ENCODE measurements at regions not wholly inside any gene's neighbourhood (a gene's known extent, or its start where the extent isn't known, plus 50 kb on each side); places are given as distances from the start of the nearest gene placed in this dataset.

DNA sequence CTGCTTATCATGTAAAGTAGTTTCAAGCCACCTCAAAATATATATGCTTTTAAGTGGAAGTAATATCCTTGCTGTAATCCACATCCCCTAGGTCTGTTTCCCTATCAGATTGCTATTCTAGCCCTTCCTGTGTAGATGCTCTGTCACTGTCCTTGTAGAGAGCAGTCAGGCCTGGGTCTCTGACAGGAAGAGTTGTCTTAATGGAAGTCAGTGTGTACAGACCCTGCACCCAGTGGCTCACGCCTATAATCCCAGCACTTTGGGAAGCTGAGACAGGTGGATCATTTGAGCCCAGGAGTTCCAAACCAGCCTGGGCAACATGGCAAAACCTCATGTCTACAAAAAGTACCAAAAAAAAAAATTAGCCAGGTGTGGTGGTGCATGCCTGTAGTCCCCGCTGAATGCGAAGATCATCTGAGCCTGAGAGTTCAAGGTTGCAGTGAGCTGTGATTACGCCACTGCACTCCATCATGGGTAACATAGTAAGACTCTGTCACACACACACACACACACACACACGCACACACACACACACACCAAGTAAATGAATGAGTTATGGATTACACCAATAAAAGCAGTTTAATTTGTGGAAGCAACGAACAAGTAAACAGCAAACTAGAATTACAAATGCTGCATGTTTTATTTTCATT is 70.2 kb upstream of the DSC1 start:
- no peak for DNase-seq (ENCODE audit: low read depth, low spot score)
- Histone ChIP-seq H3K27me3 (ENCODE audit: control insufficient read depth, insufficient read depth, low read length) (no peaks in the 10 kb centered on the region), H3K4me3 (ENCODE audit: low read depth, low read length) (no peak overlapping the region), H3K27ac (ENCODE audit: low read depth, low read length) (no peak overlapping the region), H3K9me3 (ENCODE audit: control insufficient read depth, insufficient read depth, low read length) (peaks cover 3% of the 10 kb centered on the region; the same call in 1 of the 2 replicates)
- ChIA-PET CTCF (no interaction called here), POLR2A (no interaction called here)
- TF ChIP-seq, protein P1, sequence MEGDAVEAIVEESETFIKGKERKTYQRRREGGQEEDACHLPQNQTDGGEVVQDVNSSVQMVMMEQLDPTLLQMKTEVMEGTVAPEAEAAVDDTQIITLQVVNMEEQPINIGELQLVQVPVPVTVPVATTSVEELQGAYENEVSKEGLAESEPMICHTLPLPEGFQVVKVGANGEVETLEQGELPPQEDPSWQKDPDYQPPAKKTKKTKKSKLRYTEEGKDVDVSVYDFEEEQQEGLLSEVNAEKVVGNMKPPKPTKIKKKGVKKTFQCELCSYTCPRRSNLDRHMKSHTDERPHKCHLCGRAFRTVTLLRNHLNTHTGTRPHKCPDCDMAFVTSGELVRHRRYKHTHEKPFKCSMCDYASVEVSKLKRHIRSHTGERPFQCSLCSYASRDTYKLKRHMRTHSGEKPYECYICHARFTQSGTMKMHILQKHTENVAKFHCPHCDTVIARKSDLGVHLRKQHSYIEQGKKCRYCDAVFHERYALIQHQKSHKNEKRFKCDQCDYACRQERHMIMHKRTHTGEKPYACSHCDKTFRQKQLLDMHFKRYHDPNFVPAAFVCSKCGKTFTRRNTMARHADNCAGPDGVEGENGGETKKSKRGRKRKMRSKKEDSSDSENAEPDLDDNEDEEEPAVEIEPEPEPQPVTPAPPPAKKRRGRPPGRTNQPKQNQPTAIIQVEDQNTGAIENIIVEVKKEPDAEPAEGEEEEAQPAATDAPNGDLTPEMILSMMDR (IDR thresholded peaks at IDR 0.05; ENCODE audit: low read depth, low read length), result no peak

DNA sequence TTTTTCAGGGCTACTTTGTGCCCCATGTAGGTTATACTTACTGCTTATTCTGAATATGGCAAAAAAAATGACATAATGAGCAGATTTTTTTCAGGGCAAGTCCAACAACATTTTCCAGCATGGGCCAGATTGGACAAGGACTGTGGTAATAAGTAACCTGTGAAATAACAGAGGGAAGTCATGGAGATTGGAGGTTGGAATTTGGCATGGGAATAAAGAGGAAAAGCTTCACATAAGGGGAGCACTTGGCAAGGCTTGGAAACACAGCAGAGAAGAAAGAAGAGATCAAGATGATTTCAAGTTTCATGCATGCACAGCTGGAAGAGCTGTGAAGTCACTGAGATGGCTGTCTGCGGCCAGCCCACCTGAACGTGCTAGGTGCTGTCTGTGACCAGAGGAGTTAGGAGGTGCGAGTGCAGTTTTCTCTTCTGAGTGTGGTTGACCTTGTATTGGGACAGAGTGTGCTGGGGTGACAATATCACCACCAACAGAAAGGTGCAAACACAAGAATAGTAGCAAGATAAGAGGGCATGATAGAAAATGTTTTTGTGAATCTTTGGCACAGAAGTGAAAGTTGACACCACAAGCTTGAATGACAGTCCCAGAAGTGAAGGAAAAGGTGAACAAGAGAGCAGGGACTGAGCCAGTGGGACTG is 71.1 kb upstream of the DSC1 start:
- no peak overlapping the region for H3K4me3 ChIP-seq (ENCODE audit: low read depth, low read length)
- no peaks in the 10 kb centered on the region for H3K27me3 ChIP-seq (ENCODE audit: control insufficient read depth, insufficient read depth, low read length)
- H3K9me3 ChIP-seq (ENCODE audit: control insufficient read depth, insufficient read depth, low read length), result peaks cover 3% of the 10 kb centered on the region; the same call in 1 of the 2 replicates
- ChIA-PET POLR2A (no interaction called here), CTCF (no interaction called here)
- H3K27ac ChIP-seq (ENCODE audit: low read depth, low read length), result no peak overlapping the region
- DNase-seq (ENCODE audit: low read depth, low spot score), result no peak
- TF ChIP-seq, protein P1 (IDR thresholded peaks at IDR 0.05; ENCODE audit: low read depth, low read length), result no peak

DNA sequence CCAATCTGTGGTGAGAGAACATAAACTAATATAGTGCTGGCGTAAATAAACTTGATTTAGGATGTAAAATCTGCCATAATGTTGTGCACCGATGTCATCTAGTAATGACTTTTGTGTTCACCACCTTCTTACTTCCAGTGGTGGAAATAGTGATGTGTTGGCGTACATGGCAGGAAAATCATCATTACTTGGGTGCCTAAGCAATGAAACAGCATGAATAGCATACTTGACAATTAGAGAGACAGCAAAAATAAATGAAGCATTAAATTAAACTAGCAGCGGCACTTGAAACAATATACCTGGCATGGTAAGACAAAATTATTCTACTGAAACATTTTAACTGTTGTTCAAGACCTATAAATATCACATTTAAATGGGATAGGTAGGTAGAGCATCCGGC is 73.2 kb upstream of the DSC1 start:
- Histone ChIP-seq H3K27ac (ENCODE audit: low read depth, low read length) (no peak overlapping the region), H3K9me3 (ENCODE audit: control insufficient read depth, insufficient read depth, low read length) (peaks cover 8% of the 10 kb centered on the region; the same call in 1 of the 2 replicates), H3K4me3 (ENCODE audit: low read depth, low read length) (no peak overlapping the region), H3K27me3 (ENCODE audit: control insufficient read depth, insufficient read depth, low read length) (no peaks in the 10 kb centered on the region)
- TF ChIP-seq, protein P1 (IDR thresholded peaks at IDR 0.05; ENCODE audit: low read depth, low read length), result no peak
- ChIA-PET POLR2A (no interaction called here), CTCF (no interaction called here)
- no peak for DNase-seq (ENCODE audit: low read depth, low spot score)

DNA sequence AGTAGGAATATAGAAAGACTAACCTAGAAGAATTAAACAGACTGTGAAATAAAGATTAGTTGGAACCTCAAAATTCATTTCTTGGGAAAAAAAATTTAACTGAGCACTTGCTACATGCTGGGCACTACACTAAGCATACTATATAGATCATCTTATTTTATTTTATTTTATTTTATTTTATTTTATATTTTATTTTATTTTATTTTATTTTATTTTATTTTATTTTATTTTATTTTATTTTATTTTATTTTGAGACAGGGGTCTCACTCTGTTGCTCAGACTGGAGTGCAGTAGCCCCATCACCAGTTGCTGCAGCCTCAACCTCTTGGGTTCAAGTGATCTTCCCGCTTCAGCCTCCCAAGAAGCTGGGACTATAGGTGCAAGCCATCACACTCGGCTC is 74.5 kb upstream of the DSC1 start:
- POLR2A ChIA-PET, result no interaction called here
- CTCF ChIA-PET, result no interaction called here
- TF ChIP-seq, protein P1 (IDR thresholded peaks at IDR 0.05; ENCODE audit: low read depth, low read length), result no peak

DNA sequence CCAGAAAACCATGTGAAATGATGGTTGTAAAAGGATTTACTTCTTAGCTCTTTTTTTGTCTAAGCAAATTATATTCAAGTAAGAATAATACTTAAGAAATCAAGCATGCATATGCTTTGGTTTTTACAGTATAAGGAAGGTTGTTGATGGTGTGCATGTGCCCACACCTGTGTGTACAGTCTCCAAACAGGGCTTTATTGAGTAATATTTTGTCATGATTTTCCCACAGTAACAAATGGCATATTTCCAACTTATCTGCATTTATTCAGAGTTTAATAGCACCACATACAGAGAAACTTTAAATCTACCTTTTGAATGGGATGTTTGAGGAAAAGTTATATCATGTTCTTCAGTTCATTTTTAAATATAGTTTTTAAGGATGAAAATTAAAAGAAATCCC is 76.5 kb upstream of the DSG1 start:
- H3K9me3 ChIP-seq (ENCODE audit: control insufficient read depth, insufficient read depth, low read length), result peaks cover 8% of the 10 kb centered on the region; the same call in 1 of the 2 replicates
- ChIA-PET CTCF (no interaction called here), POLR2A (no interaction called here)
- no peak overlapping the region for H3K27ac ChIP-seq (ENCODE audit: low read depth, low read length)
- no peak for DNase-seq (ENCODE audit: low read depth, low spot score)
- no peaks in the 10 kb centered on the region for H3K27me3 ChIP-seq (ENCODE audit: control insufficient read depth, insufficient read depth, low read length)
- TF ChIP-seq, protein P1 (IDR thresholded peaks at IDR 0.05; ENCODE audit: low read depth, low read length), result no peak
- H3K4me3 ChIP-seq (ENCODE audit: low read depth, low read length), result no peak overlapping the region

More for the DNA sequence above, 74.5 kb upstream of the DSC1 start:
- H3K9me3 ChIP-seq (ENCODE audit: control insufficient read depth, insufficient read depth, low read length), result peaks cover 11% of the 10 kb centered on the region; the same call in 1 of the 2 replicates
- no peak overlapping the region for H3K4me3 ChIP-seq (ENCODE audit: low read depth, low read length)
- DNase-seq (ENCODE audit: low read depth, low spot score), result no peak
- no peaks in the 10 kb centered on the region for H3K27me3 ChIP-seq (ENCODE audit: control insufficient read depth, insufficient read depth, low read length)
- no peak overlapping the region for H3K27ac ChIP-seq (ENCODE audit: low read depth, low read length)

All from AG04450 (cell line).